K562 (cell line): ENCODE measurements at regions not wholly inside any gene's neighbourhood (a gene's known extent, or its start where the extent isn't known, plus 50 kb on each side); places are given as distances from the start of the nearest gene placed in this dataset.

ENCODE experiments used
- NR2C2 ChIP-seq, 2 experiments: fragments of 200-800 bp in 1 of 2; sonication (Bioruptor generic) in 1 of 2; sonication (generic) in 1 of 2; formaldehyde crosslinking in 1 of 2; IDR thresholded peaks; 2 replicates each; pipeline versions ENCODE4 v1.6.1 to v1.8.0; 2016 to 2022; ENCODE audit warnings: mild to moderate bottlenecking in 1 of 2, missing compliant biosample characterization in 1 of 2, missing genetic modification characterization in 1 of 2, missing genetic modification reagents in 1 of 2
- TF ChIP-seq, protein P1 (sequence below), 3 experiments: IDR thresholded peaks in 2 of 3; conservative IDR thresholded peaks in 1 of 3; 2 replicates each; pipeline ENCODE4 v1.5.1; 2011 to 2012; ENCODE audit warnings: low read length in 3 of 3, mild to moderate bottlenecking in 3 of 3, control low read depth in 2 of 3, improper control_type of control experiment in 1 of 3, inconsistent platforms in 1 of 3, low read depth in 1 of 3, mixed read lengths in 1 of 3, moderate library complexity in 1 of 3; ENCODE audit not compliant: insufficient read depth in 2 of 3

DNA sequence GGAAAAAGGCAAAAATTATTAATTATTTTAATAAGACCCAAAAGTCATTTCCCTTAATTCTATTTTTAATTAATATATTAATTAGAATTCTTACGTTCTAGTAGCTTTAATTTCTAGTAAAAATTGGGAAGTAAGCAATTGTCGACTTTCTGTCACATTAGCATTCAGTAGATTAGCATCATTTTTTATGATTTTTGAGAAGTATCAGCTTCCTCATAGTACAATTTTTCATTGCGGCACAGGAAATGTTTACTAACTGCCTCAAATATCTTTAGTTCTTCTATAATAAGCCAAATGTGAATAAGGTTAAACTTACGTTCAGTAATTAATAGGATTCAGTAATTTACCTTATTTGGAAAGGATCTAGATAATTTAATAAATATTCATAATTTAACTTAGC, 687.4 kb downstream of the EPM2A start:
- TF ChIP-seq, protein P1, sequence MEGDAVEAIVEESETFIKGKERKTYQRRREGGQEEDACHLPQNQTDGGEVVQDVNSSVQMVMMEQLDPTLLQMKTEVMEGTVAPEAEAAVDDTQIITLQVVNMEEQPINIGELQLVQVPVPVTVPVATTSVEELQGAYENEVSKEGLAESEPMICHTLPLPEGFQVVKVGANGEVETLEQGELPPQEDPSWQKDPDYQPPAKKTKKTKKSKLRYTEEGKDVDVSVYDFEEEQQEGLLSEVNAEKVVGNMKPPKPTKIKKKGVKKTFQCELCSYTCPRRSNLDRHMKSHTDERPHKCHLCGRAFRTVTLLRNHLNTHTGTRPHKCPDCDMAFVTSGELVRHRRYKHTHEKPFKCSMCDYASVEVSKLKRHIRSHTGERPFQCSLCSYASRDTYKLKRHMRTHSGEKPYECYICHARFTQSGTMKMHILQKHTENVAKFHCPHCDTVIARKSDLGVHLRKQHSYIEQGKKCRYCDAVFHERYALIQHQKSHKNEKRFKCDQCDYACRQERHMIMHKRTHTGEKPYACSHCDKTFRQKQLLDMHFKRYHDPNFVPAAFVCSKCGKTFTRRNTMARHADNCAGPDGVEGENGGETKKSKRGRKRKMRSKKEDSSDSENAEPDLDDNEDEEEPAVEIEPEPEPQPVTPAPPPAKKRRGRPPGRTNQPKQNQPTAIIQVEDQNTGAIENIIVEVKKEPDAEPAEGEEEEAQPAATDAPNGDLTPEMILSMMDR (IDR thresholded peaks at IDR 0.05 in 2 of 3, conservative IDR thresholded peaks at IDR 0.05 in 1 of 3; ENCODE audit: insufficient read depth in 2 of 3, low read depth in 1 of 3, low read length in 3 of 3) = no peak
- TF ChIP-seq NR2C2 (CRISPR knock-in tag; IDR thresholded peaks at IDR 0.05) = no peak
- no peak for TF ChIP-seq NR2C2 (tag; IDR thresholded peaks at IDR 0.05)
